HUES64 (cell line): ENCODE measurements at regions not wholly inside any gene's neighbourhood (a gene's known extent, or its start where the extent isn't known, plus 50 kb on each side); places are given as distances from the start of the nearest gene placed in this dataset.
"Not testable (repeated sequence)": the region's sequence is repeated elsewhere in the genome, so short reads cannot be mapped to it uniquely, and the experiment has no call there.

Source experiments
- H3K27ac ChIP-seq: 2 replicates; pipeline ENCODE4 v1.7.0; 2013; ENCODE audit warnings: low read depth, low read length, inconsistent platforms
- H3K27me3 ChIP-seq: 2 replicates; pipeline ENCODE4 v1.6.1; 2013; ENCODE audit warnings: mild to moderate bottlenecking, low read length; ENCODE audit not compliant: insufficient read depth
- H3K36me3 ChIP-seq: 2 replicates; pipeline ENCODE4 v1.6.1; 2013; ENCODE audit warnings: mild to moderate bottlenecking, low read length; ENCODE audit not compliant: insufficient read depth
- H3K4me1 ChIP-seq: 2 replicates; pipeline ENCODE4 v1.6.1; 2013; ENCODE audit warnings: mild to moderate bottlenecking, low read length, moderate library complexity; ENCODE audit not compliant: insufficient read depth
- H3K4me3 ChIP-seq: 2 replicates; pipeline ENCODE4 v1.5.1; 2013; ENCODE audit warnings: mild to moderate bottlenecking, low read length, moderate library complexity
- H3K9ac ChIP-seq: 2 replicates; pipeline ENCODE4 v1.6.1; 2013; ENCODE audit warnings: mild to moderate bottlenecking, low read depth, low read length
- H3K9me3 ChIP-seq: 2 replicates; pipeline ENCODE4 v1.6.1; 2013; ENCODE audit warnings: low read depth, low read length; ENCODE audit not compliant: insufficient read depth
- WGBS: fragments of 150-250, 120-280 bp; methylation state at CpG from one replicate; pipeline ENCODE4 v1.1.7; 2013; ENCODE audit warnings: missing lambda C conversion rate; 5-methylcytosine and 5-hydroxymethylcytosine counted together

GRCh38 chr1:163583661-163584181, 262.0 kb downstream of the NUF2 start:
- Histone ChIP-seq H3K27ac (no peak overlapping the region), H3K4me3 (no peak overlapping the region), H3K4me1 (peaks cover 4% of the 10 kb centered on the region; the same call in 1 of the 2 replicates), H3K9me3 (no peaks in the 10 kb centered on the region), H3K27me3 (no peaks in the 10 kb centered on the region), H3K9ac (no peak overlapping the region), H3K36me3 (no peaks in the 10 kb centered on the region)
- 96% methylated on average over 3 of the region's 4 CpGs for WGBS

DNA sequence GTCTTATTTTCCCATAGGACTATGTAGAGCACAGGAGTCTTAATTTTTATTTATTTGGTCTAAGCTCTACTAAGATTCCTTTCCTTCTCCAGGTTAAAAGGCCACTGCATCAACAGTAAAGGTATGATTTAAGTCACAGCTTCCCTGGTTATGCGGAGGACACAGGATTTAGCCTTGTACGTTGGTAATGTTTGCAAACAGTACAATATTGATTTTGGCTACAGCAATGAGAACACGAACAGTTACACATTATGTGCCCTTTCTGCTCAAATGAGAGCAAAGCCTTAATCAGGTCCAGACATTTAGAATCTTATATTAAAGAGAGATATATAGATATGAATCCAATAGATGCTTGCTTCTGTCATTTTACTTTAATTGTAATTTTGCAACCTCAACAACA, 264.0 kb downstream of the NUF2 start:
- Histone ChIP-seq H3K27ac (no peak overlapping the region), H3K9me3 (no peaks in the 10 kb centered on the region), H3K4me1 (peaks cover 4% of the 10 kb centered on the region; the same call in 1 of the 2 replicates), H3K36me3 (no peaks in the 10 kb centered on the region), H3K27me3 (no peaks in the 10 kb centered on the region), H3K4me3 (no peak overlapping the region), H3K9ac (no peak overlapping the region)
- 99% methylated on average over 3 of the region's 3 CpGs for WGBS

- no peak overlapping the region for H3K27ac ChIP-seq
- no peak overlapping the region for H3K4me3 ChIP-seq
- H3K9me3 ChIP-seq = no peaks in the 10 kb centered on the region
- H3K36me3 ChIP-seq = no peaks in the 10 kb centered on the region
- WGBS = 100% methylated on average over 2 of the region's 2 CpGs
- H3K4me1 ChIP-seq = peaks cover 4% of the 10 kb centered on the region; the same call in 1 of the 2 replicates
- no peaks in the 10 kb centered on the region for H3K27me3 ChIP-seq
- H3K9ac ChIP-seq = no peak overlapping the region
Measured at GRCh38 chr1:163588796-163589195, 267.0 kb downstream of the NUF2 start.

- Histone ChIP-seq H3K27ac (no peak overlapping the region), H3K27me3 (no peaks in the 10 kb centered on the region)
- WGBS = 94% methylated on average over 2 of the region's 2 CpGs
Measured at GRCh38 chr1:163589735-163590134, 268.0 kb downstream of the NUF2 start.

DNA sequence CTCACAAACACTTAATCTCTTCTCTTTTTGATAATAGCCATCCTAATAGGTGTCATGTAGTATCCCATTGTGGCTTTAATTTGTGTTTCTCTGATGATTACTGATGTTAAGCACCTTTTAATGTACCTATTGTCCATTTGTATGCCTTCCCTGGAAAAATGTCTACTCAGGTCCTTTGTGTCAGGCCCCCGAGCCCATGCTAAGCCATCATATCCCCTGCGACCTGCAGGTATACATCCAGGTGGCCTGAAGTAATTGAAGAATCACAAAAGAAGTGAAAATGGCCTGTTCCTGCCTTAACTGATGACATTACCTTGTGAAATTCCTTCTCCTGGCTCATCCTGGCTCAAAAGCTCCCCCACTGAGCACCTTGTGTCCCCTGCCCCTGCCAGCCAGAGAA, 269.4 kb downstream of the NUF2 start:
- not testable (repeated sequence) for H3K9me3 ChIP-seq, H3K4me3 ChIP-seq, H3K36me3 ChIP-seq, H3K9ac ChIP-seq, H3K27ac ChIP-seq, H3K27me3 ChIP-seq
- H3K4me1 ChIP-seq = peaks cover 12% of the 10 kb centered on the region; the same call in 1 of the 2 replicates
- WGBS = 90% methylated on average over 2 of the region's 2 CpGs

More at GRCh38 chr1:163589735-163590134, 268.0 kb downstream of the NUF2 start:
- 0 out of 2 replicates have a peak, but pooled peaks cover 2% of the 10 kb centered on the region for H3K9me3 ChIP-seq
- no peak overlapping the region for H3K9ac ChIP-seq
- no peaks in the 10 kb centered on the region for H3K36me3 ChIP-seq
- H3K4me3 ChIP-seq = no peak overlapping the region
- peaks cover 4% of the 10 kb centered on the region; the same call in 1 of the 2 replicates for H3K4me1 ChIP-seq

DNA sequence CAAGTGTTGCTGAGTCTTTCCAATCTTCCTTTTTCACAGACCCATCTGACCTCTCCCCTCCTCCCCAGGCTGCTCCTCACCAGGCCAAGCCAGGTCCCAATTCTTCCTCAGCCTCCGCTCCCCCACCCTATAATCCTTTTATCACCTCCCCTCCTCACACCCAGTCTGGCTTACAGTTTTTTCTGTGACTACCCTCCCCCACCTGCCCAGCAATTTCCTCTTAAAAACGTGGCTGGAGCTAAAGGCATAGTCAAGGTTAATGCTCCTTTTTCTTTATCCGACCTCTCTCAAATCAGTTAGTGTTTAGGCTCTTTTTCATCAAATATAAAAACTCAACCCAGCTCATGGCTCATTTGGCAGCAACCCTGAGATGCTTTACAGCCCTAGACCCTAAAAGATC, 270.9 kb downstream of the NUF2 start:
- not testable (repeated sequence) for H3K36me3 ChIP-seq, H3K27ac ChIP-seq, H3K9me3 ChIP-seq, H3K27me3 ChIP-seq, H3K4me3 ChIP-seq, H3K9ac ChIP-seq
- 81% methylated on average over 3 of the region's 3 CpGs for WGBS
- peaks cover 24% of the 10 kb centered on the region for H3K4me1 ChIP-seq

GRCh38 chr1:163596106-163596505, 274.4 kb downstream of the NUF2 start:
- H3K9ac ChIP-seq = peak overlapping the region; percentile 51; the same call in 1 of the 2 replicates
- not testable (repeated sequence) for H3K27me3 ChIP-seq, H3K36me3 ChIP-seq
- peaks cover 27% of the 10 kb centered on the region for H3K4me1 ChIP-seq
- 52% methylated on average over 2 of the region's 3 CpGs for WGBS
- peak overlapping the region; percentile 15; the same call in 1 of the 2 replicates for H3K4me3 ChIP-seq
- H3K9me3 ChIP-seq = 0 out of 2 replicates have a peak, but pooled peaks cover 11% of the 10 kb centered on the region
- peak overlapping the region; percentile 94 for H3K27ac ChIP-seq

- Histone ChIP-seq H3K4me3 (peak overlapping the region; percentile 15; the same call in 1 of the 2 replicates), H3K9me3 (0 out of 2 replicates have a peak, but pooled peaks cover 11% of the 10 kb centered on the region), H3K4me1 (peaks cover 27% of the 10 kb centered on the region), H3K27ac (peak overlapping the region; percentile 94), H3K27me3 (no peaks in the 10 kb centered on the region), H3K36me3 (no peaks in the 10 kb centered on the region), H3K9ac (peak overlapping the region; percentile 51; the same call in 1 of the 2 replicates)
- 72% methylated on average over 4 of the region's 5 CpGs for WGBS
Measured at GRCh38 chr1:163596541-163597258, 274.9 kb downstream of the NUF2 start.

- no peak overlapping the region for H3K4me3 ChIP-seq
- WGBS = 95% methylated on average over 6 of the region's 6 CpGs
Measured at GRCh38 chr1:163604321-163604720, 282.6 kb downstream of the NUF2 start.

DNA sequence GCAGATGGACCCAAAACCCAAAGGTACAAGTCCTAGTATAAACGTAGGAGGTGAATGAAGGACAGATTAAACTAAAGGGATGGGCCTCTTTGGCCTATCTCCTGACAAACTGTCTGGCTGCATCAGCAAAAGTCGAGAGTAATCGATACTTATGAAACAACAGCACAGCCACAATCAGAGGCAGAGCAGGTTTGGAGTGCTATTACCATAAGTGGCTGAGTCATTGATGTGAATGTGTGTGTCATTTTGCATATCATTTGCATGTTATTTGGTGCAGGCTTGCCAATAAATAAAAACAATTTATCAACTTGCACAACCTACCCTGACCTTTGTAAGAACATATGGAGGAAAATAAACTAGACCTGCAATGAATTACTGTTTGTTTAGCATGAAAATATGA, 283.1 kb downstream of the NUF2 start:
- Histone ChIP-seq H3K4me3 (no peak overlapping the region), H3K27me3 (no peaks in the 10 kb centered on the region), H3K9ac (no peak overlapping the region), H3K4me1 (no peaks in the 10 kb centered on the region; the same call in 1 of the 2 replicates), H3K36me3 (no peaks in the 10 kb centered on the region), H3K9me3 (no peaks in the 10 kb centered on the region), H3K27ac (no peak overlapping the region)
- 90% methylated on average over 3 of the region's 3 CpGs for WGBS

More at GRCh38 chr1:163604321-163604720, 282.6 kb downstream of the NUF2 start:
- no peaks in the 10 kb centered on the region for H3K27me3 ChIP-seq
- H3K9ac ChIP-seq = no peak overlapping the region
- H3K27ac ChIP-seq = no peak overlapping the region
- H3K9me3 ChIP-seq = 0 out of 2 replicates have a peak, but pooled peaks cover 3% of the 10 kb centered on the region
- H3K36me3 ChIP-seq = no peaks in the 10 kb centered on the region
- no peaks in the 10 kb centered on the region; the same call in 1 of the 2 replicates for H3K4me1 ChIP-seq

DNA sequence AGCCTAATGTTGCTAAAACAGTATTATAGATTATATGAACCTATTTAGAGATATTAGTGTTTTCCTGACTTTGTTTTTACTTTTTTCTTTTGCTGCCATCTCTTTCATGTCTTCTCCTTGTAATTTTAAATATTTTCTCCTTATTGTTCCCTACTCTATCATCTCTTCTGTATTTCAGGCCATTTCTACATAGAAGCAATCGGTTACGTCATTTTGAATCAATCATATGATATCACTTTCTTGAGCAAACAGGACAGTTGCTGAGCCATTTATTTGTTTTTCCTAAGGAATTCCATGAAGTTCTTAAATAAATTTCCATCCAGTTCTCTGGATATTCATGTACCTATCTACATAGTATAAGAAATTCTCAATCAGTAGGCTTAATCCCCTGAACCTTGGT, 287.2 kb downstream of the NUF2 start:
- Histone ChIP-seq H3K9me3 (no peaks in the 10 kb centered on the region), H3K27ac (no peak overlapping the region), H3K27me3 (no peaks in the 10 kb centered on the region), H3K36me3 (no peaks in the 10 kb centered on the region), H3K4me1 (peaks cover 21% of the 10 kb centered on the region), H3K4me3 (no peak overlapping the region), H3K9ac (no peak overlapping the region)
- WGBS = 96% methylated on average over 2 of the region's 2 CpGs
